K562 (cell line): ENCODE measurements at regions not wholly inside any gene's neighbourhood (a gene's known extent, or its start where the extent isn't known, plus 50 kb on each side); places are given as distances from the start of the nearest gene placed in this dataset.

Experiments used
- ATAC-seq: fragments of 200-7000 bp; cut with Tn5 transposase; 3 replicates; pipeline ENCODE4 v1.9.1; 2020; ENCODE audit warnings: moderate library complexity
- BruUV-seq: library from RNA; stranded (reverse); fragments of 400-500 nt; replicated peaks from 2 replicates; lab custom pipeline; 2021; lab: Mats Ljungman, UMichigan
- CTCF ChIA-PET: fragments of 300-600 bp; formaldehyde crosslinking; extraction: SDS; loops from one replicate; lab custom pipeline; 2021; ENCODE audit warnings: low intra/inter-chr PET ratio; lab: Yijun Ruan, JAX
- POLR2A ChIA-PET: fragments of 300-600, 350-650 bp; sonication (Branson Sonifier 250); formaldehyde crosslinking; extraction: SDS; loops from one replicate; lab custom pipeline; 2021; ENCODE audit warnings: antibody characterized with exemption, inconsistent platforms; lab: Yijun Ruan, JAX
- DNase-seq, 4 experiments: peaks; one replicate each; pipeline versions ENCODE4 v3.0.0 to v3.0.0-alpha.2; 2011 to 2018; ENCODE audit warnings: low spot score in 3 of 4, mixed read lengths in 3 of 4; ENCODE audit errors: extremely low read depth in 1 of 4
- FAIRE-seq: peaks from 2 replicates; lab custom pipeline; 2011; peaks lifted over from hg19 to GRCh38; lab: Jason Lieb, UNC
- H2AFZ ChIP-seq: 2 replicates; pipeline ENCODE4 v1.6.0; 2011; ENCODE audit warnings: low read depth, low read length, control low read depth, inconsistent platforms
- H3K27ac ChIP-seq: fragments of 200-600 bp; 3 replicates; pipeline ENCODE4 v1.8.0; 2011; ENCODE audit warnings: low read depth, mild to moderate bottlenecking, control low read depth, inconsistent platforms, low read length, moderate library complexity, mixed read lengths; ENCODE audit errors: extremely low read depth
- H3K27me3 ChIP-seq, 2 experiments: fragments of 300-600 bp in 1 of 2; 2 replicates in 1 of 2; 3 replicates in 1 of 2; pipeline versions ENCODE4 v1.6.0 to v1.8.0; 2011; ENCODE audit warnings: inconsistent platforms in 2 of 2, low read length in 2 of 2, mild to moderate bottlenecking in 1 of 2, mixed read lengths in 1 of 2, moderate library complexity in 1 of 2; ENCODE audit not compliant: control insufficient read depth in 2 of 2, insufficient read depth in 2 of 2
- H3K36me3 ChIP-seq: fragments of 300-600 bp; 3 replicates; pipeline ENCODE4 v1.8.0; 2011; ENCODE audit warnings: mild to moderate bottlenecking, low read length, inconsistent platforms; ENCODE audit not compliant: control insufficient read depth, insufficient read depth
- H3K4me1 ChIP-seq, 2 experiments: fragments of 200-600 bp in 1 of 2; replicated peaks in 1 of 2; 2 replicates in 1 of 2; 3 replicates in 1 of 2; pipeline versions ENCODE4 v1.5.1 to v1.8.0; 2011; ENCODE audit warnings: inconsistent platforms in 2 of 2, low read length in 2 of 2, mild to moderate bottlenecking in 1 of 2, mixed read lengths in 1 of 2, moderate library complexity in 1 of 2; ENCODE audit not compliant: control insufficient read depth in 2 of 2, insufficient read depth in 2 of 2
- H3K4me2 ChIP-seq: 2 replicates; pipeline ENCODE4 v1.6.1; 2011; ENCODE audit warnings: low read length, control low read depth, inconsistent platforms, mixed read lengths; ENCODE audit not compliant: insufficient read depth
- H3K4me3 ChIP-seq: fragments of 200-600 bp; sonication (generic), shearing (Covaris generic); 2 replicates; pipeline ENCODE4 v1.5.1; 2016; ENCODE audit warnings: control low read depth, inconsistent platforms
- H3K79me2 ChIP-seq: fragments of 200-600 bp; 3 replicates; pipeline ENCODE4 v1.8.0; 2011; ENCODE audit warnings: low read length, inconsistent platforms; ENCODE audit not compliant: control insufficient read depth, insufficient read depth
- H3K9ac ChIP-seq, 2 experiments: 2 replicates each; pipeline versions ENCODE4 v1.6.0 to v1.6.1; 2011; ENCODE audit warnings: low read depth in 2 of 2, low read length in 2 of 2, control low read depth in 1 of 2, inconsistent platforms in 1 of 2, mild to moderate bottlenecking in 1 of 2, mixed read lengths in 1 of 2; ENCODE audit not compliant: insufficient read depth in 1 of 2
- H3K9me1 ChIP-seq: one replicate; pipeline ENCODE4 v1.6.0; 2011; ENCODE audit warnings: inconsistent platforms, mild to moderate bottlenecking, low read length, moderate library complexity; ENCODE audit not compliant: control insufficient read depth, insufficient read depth
- H3K9me3 ChIP-seq: replicated peaks from 2 replicates; pipeline ENCODE4 v1.5.1; 2011; ENCODE audit warnings: low read depth, low read length, inconsistent platforms; ENCODE audit not compliant: control insufficient read depth, insufficient read depth
- H4K20me1 ChIP-seq: replicated peaks from 2 replicates; pipeline ENCODE4 v1.6.1; 2011; ENCODE audit warnings: low read length, inconsistent platforms, mixed read lengths; ENCODE audit not compliant: control insufficient read depth, insufficient read depth
- HCFC1 ChIP-seq: IDR thresholded peaks from 2 replicates; pipeline ENCODE4 v1.6.1; 2012; ENCODE audit warnings: low read depth, low read length, improper control_type of control experiment
- HDAC8 ChIP-seq: fragments of 450-650 bp; IDR thresholded peaks from 2 replicates; pipeline ENCODE4 v1.6.1; 2016; ENCODE audit warnings: mild to moderate bottlenecking, missing genetic modification characterization, moderate library complexity, missing compliant biosample characterization
- HMG20A ChIP-seq: fragments of 450-650 bp; formaldehyde crosslinking; conservative IDR thresholded peaks from 2 replicates; pipeline ENCODE4 v1.4.0; 2020; ENCODE audit warnings: mild to moderate bottlenecking, mixed read lengths
- LARP7 ChIP-seq: fragments of 450-650 bp; IDR thresholded peaks from 2 replicates; pipeline ENCODE4 v1.6.1; 2016
- NUFIP1 ChIP-seq: fragments of 450-650 bp; IDR thresholded peaks from 2 replicates; pipeline ENCODE4 v1.6.1; 2018; ENCODE audit not compliant: partially characterized antibody
- PPARD ChIP-seq: fragments of 250-450 bp; sonication (Bioruptor Pico); IDR thresholded peaks from 2 replicates; pipeline ENCODE4 v1.8.0; 2022; ENCODE audit warnings: inconsistent platforms, mild to moderate bottlenecking, moderate library complexity
- RBM17 ChIP-seq: fragments of 200-400 bp; formaldehyde crosslinking; IDR thresholded peaks from 2 replicates; pipeline ENCODE4 v1.6.1; 2017; ENCODE audit warnings: low read depth, mild to moderate bottlenecking, low read length, borderline replicate concordance
- RFX5 ChIP-seq: IDR thresholded peaks from 2 replicates; pipeline ENCODE4 v1.6.1; 2011; ENCODE audit warnings: low read depth, mild to moderate bottlenecking, improper control_type of control experiment, low read length
- SAFB2 ChIP-seq: fragments of 200-400 bp; formaldehyde crosslinking; IDR thresholded peaks from 2 replicates; pipeline ENCODE4 v1.6.1; 2018; ENCODE audit warnings: borderline replicate concordance, low read length, low read depth, moderate library complexity; ENCODE audit not compliant: severe bottlenecking
- U2AF1 ChIP-seq: fragments of 200-400 bp; formaldehyde crosslinking; optimal IDR thresholded peaks from 2 replicates; pipeline ENCODE3; 2017; ENCODE audit warnings: mild to moderate bottlenecking, low read depth, low read length, moderate library complexity
- ZFP1 ChIP-seq: fragments of 450-650 bp; formaldehyde crosslinking; IDR thresholded peaks from 2 replicates; pipeline ENCODE4 v1.4.0; 2020; ENCODE audit warnings: mild to moderate bottlenecking, mixed read lengths
- ZNF12 ChIP-seq: sonication (generic); formaldehyde crosslinking; IDR thresholded peaks from 2 replicates; pipeline ENCODE4 v1.4.0; 2020; ENCODE audit warnings: mild to moderate bottlenecking, missing genetic modification reagents
- ZNF24 ChIP-seq: fragments of 450-650 bp; IDR thresholded peaks from 2 replicates; pipeline ENCODE4 v1.6.1; 2016
- ZNF766 ChIP-seq: fragments of 200-800 bp; sonication (Bioruptor generic); conservative IDR thresholded peaks from 2 replicates; pipeline ENCODE4 v1.6.1; 2016; ENCODE audit warnings: missing genetic modification characterization, missing compliant biosample characterization
- WGBS: fragments of 100-300 bp; shearing (Covaris generic); methylation state at CpG from one replicate; pipeline ENCODE4 v1.1.6; 2016; ENCODE audit warnings: low coverage, mixed read lengths; ENCODE audit not compliant: insufficient coverage; ENCODE audit errors: missing lambda C conversion rate; 5-methylcytosine and 5-hydroxymethylcytosine counted together
- in situ Hi-C: fragments of 300-500 bp; cut with MboI; formaldehyde crosslinking; loops from 4 replicates; pipeline ENCODE4 v1.15.0; 2018; ENCODE audit warnings: inconsistent platforms, mixed read lengths
- intact Hi-C: fragments of 100-400 bp; cut with micrococcal nuclease; formaldehyde crosslinking; loops from 2 replicates; pipeline ENCODE4 v1.14.2; 2022
- TF ChIP-seq, protein P1 (sequence below): fragments of 250-450 bp; sonication (Bioruptor Pico); IDR thresholded peaks from 2 replicates; pipeline ENCODE4 v1.9.0; 2021; ENCODE audit warnings: mild to moderate bottlenecking, inconsistent platforms
- TF ChIP-seq, protein P2 (sequence below): fragments of 450-650 bp; formaldehyde crosslinking; IDR thresholded peaks from 2 replicates; pipeline ENCODE4 v1.4.0; 2022; ENCODE audit warnings: missing genetic modification characterization
- TF ChIP-seq, protein P3 (sequence below): fragments of 200-400 bp; formaldehyde crosslinking; IDR thresholded peaks from 2 replicates; pipeline ENCODE4 v1.6.1; 2017; ENCODE audit warnings: mild to moderate bottlenecking, low read depth, low read length, moderate library complexity

DNA sequence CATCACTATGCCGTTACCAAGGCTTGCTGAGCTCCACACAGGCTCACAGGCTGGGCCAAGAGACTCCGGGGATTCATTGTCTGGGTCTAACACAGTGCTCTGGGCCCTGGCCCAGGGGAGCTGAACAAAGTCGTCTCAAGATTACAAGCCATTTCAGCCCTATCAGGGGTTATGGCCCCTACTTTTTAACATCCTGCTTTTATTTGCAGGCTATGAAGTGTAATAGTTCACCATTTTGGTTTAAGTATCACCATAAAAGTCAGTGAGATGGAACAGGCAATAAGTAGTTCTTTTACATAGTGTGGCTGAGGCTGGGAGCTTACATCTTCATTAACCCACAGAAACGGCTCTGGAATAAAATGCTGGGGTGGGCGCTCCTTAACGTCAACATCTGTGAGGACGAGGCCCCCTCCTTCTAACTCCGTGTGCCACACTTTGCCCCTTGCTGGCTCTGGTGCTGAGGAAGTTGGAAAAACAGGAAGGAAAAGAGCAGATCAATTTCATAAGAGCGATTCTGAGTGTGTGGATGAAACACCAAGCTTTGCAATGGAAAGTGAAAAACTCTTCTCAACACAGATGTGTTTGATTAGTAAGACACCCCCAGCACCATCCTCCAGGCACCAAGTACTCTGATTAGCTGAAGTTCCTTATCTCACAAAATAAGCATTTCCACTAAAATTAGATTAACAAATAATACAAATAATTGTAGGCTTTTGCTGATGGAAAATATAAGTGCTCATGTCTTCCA is 447.3 kb downstream of the MAFB start:
- no peak for TF ChIP-seq HCFC1
- TF ChIP-seq, protein P1, sequence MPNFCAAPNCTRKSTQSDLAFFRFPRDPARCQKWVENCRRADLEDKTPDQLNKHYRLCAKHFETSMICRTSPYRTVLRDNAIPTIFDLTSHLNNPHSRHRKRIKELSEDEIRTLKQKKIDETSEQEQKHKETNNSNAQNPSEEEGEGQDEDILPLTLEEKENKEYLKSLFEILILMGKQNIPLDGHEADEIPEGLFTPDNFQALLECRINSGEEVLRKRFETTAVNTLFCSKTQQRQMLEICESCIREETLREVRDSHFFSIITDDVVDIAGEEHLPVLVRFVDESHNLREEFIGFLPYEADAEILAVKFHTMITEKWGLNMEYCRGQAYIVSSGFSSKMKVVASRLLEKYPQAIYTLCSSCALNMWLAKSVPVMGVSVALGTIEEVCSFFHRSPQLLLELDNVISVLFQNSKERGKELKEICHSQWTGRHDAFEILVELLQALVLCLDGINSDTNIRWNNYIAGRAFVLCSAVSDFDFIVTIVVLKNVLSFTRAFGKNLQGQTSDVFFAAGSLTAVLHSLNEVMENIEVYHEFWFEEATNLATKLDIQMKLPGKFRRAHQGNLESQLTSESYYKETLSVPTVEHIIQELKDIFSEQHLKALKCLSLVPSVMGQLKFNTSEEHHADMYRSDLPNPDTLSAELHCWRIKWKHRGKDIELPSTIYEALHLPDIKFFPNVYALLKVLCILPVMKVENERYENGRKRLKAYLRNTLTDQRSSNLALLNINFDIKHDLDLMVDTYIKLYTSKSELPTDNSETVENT = no peak
- TF ChIP-seq, protein P2, sequence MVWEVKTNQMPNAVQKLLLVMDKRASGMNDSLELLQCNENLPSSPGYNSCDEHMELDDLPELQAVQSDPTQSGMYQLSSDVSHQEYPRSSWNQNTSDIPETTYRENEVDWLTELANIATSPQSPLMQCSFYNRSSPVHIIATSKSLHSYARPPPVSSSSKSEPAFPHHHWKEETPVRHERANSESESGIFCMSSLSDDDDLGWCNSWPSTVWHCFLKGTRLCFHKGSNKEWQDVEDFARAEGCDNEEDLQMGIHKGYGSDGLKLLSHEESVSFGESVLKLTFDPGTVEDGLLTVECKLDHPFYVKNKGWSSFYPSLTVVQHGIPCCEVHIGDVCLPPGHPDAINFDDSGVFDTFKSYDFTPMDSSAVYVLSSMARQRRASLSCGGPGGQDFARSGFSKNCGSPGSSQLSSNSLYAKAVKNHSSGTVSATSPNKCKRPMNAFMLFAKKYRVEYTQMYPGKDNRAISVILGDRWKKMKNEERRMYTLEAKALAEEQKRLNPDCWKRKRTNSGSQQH (CRISPR knock-in tag) = no peak
- no peak for TF ChIP-seq RFX5
- TF ChIP-seq ZNF24 = no peak
- TF ChIP-seq HDAC8 (tag) = no peak
- no peak for TF ChIP-seq ZNF12
- no peak for TF ChIP-seq HMG20A (CRISPR knock-in tag)
- TF ChIP-seq, protein P3, sequence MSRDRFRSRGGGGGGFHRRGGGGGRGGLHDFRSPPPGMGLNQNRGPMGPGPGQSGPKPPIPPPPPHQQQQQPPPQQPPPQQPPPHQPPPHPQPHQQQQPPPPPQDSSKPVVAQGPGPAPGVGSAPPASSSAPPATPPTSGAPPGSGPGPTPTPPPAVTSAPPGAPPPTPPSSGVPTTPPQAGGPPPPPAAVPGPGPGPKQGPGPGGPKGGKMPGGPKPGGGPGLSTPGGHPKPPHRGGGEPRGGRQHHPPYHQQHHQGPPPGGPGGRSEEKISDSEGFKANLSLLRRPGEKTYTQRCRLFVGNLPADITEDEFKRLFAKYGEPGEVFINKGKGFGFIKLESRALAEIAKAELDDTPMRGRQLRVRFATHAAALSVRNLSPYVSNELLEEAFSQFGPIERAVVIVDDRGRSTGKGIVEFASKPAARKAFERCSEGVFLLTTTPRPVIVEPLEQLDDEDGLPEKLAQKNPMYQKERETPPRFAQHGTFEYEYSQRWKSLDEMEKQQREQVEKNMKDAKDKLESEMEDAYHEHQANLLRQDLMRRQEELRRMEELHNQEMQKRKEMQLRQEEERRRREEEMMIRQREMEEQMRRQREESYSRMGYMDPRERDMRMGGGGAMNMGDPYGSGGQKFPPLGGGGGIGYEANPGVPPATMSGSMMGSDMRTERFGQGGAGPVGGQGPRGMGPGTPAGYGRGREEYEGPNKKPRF = no peak
- TF ChIP-seq RBM17 = no peak
- TF ChIP-seq NUFIP1 = no peak
- no peak for TF ChIP-seq ZNF766 (CRISPR knock-in tag)
- TF ChIP-seq LARP7 = no peak
- TF ChIP-seq U2AF1 = no peak
- no peak for TF ChIP-seq ZFP1 (CRISPR knock-in tag)
- no peak for TF ChIP-seq PPARD (CRISPR knock-in tag)
- no peak for TF ChIP-seq SAFB2
- TF ChIP-seq, all 486 proteins: peak for 0
- in situ Hi-C loops = no loop called here

More for the DNA sequence above, 447.3 kb downstream of the MAFB start:
- Histone ChIP-seq H3K4me2 (no peak overlapping the region), H4K20me1 (no peaks in the 10 kb centered on the region), H3K9ac (no peak overlapping the region), H3K9me3 (no peaks in the 10 kb centered on the region), H3K36me3 (no peaks in the 10 kb centered on the region), H3K27me3 (no peaks in the 10 kb centered on the region), H3K79me2 (no peaks in the 10 kb centered on the region), H3K27ac (no peak overlapping the region), H3K4me3 (no peak overlapping the region), H3K4me1 (no peaks in the 10 kb centered on the region), H3K9me1 (no peaks in the 10 kb centered on the region), H2AFZ (no peak overlapping the region)
- FAIRE-seq (no peak), ATAC-seq (no peak), DNase-seq (no peak)
- WGBS = under 1% methylated on average over 9 of the region's 9 CpGs
- ChIA-PET CTCF (no interaction called here), POLR2A (no interaction called here)
- no TSS peak for BruUV-seq
- intact Hi-C loops = no loop called here
